Gastrocnemius medialis (tissue), 4 donors: ENCODE measurements at regions not wholly inside any gene's neighbourhood (a gene's known extent, or its start where the extent isn't known, plus 50 kb on each side); places are given as distances from the start of the nearest gene placed in this dataset.

ENCODE experiments used
- CTCF ChIP-seq, 5 experiments: fragments of 450-650 bp in 3 of 5; fragments of 200-600 bp in 2 of 5; sonication (generic) in 2 of 5; IDR thresholded peaks in 4 of 5; conservative IDR thresholded peaks in 1 of 5; 1 replicate in 4 of 5; 2 replicates in 1 of 5; pipeline ENCODE4 v1.5.1; 2016 to 2019; ENCODE audit warnings: antibody characterized with exemption in 5 of 5, mild to moderate bottlenecking in 3 of 5, moderate library complexity in 3 of 5
- POLR2A ChIP-seq, 2 donors: fragments of 450-650 bp; IDR thresholded peaks; one replicate each; pipeline ENCODE4 v1.6.1; 2017; ENCODE audit warnings: antibody characterized with exemption in 2 of 2, mild to moderate bottlenecking in 2 of 2, moderate library complexity in 2 of 2

GRCh38 chr9:31415164-31415563, 969.3 kb upstream of the ACO1 start:
- TF ChIP-seq CTCF (IDR thresholded peaks at IDR 0.05 in 4 of 5, conservative IDR thresholded peaks at IDR 0.05 in 1 of 5) (no peak), POLR2A (IDR thresholded peaks at IDR 0.05) (no peak)
